Tibial nerve (tissue), 4 donors: ENCODE measurements at regions not wholly inside any gene's neighbourhood (a gene's known extent, or its start where the extent isn't known, plus 50 kb on each side); places are given as distances from the start of the nearest gene placed in this dataset.
"Not testable (repeated sequence)": the region's sequence is repeated elsewhere in the genome, so short reads cannot be mapped to it uniquely, and the experiment has no call there.

ENCODE experiments used
- DNase-seq, 2 donors: peaks; one replicate each; pipeline ENCODE4 v3.0.0-alpha.2; 2019; ENCODE audit warnings: low spot score in 2 of 2
- H3K27ac ChIP-seq, 4 donors: fragments of 200-600 bp; sonication (generic) in 3 of 4; one replicate each; pipeline ENCODE4 v1.5.1; 2017 to 2019; ENCODE audit warnings: mild to moderate bottlenecking in 1 of 4
- H3K27me3 ChIP-seq, 2 donors: fragments of 200-600 bp; sonication (generic) in 1 of 2; one replicate each; pipeline versions ENCODE4 v1.5.1 to v1.6.0; 2017 to 2019
- H3K36me3 ChIP-seq, 3 donors: fragments of 200-600 bp; sonication (generic); one replicate each; pipeline ENCODE4 v1.5.1; 2018 to 2019
- H3K4me1 ChIP-seq, 4 donors: fragments of 200-600 bp; sonication (generic) in 3 of 4; one replicate each; pipeline ENCODE4 v1.5.1; 2017 to 2019
- H3K4me3 ChIP-seq, 4 donors: fragments of 200-600 bp; sonication (generic) in 3 of 4; one replicate each; pipeline ENCODE4 v1.5.1; 2017 to 2019; ENCODE audit warnings: mild to moderate bottlenecking in 1 of 4, moderate library complexity in 1 of 4
- H3K9me3 ChIP-seq, 4 donors: fragments of 200-600 bp; sonication (generic) in 3 of 4; one replicate each; pipeline ENCODE4 v1.5.1; 2017 to 2019
- CTCF ChIP-seq, 5 experiments: fragments of 200-600 bp in 3 of 5; fragments of 450-650 bp in 2 of 5; sonication (generic) in 3 of 5; IDR thresholded peaks; one replicate each; pipeline ENCODE4 v1.5.1; 2016 to 2019; ENCODE audit warnings: antibody characterized with exemption in 5 of 5, mild to moderate bottlenecking in 3 of 5, moderate library complexity in 2 of 5
- EP300 ChIP-seq, 2 donors: sonication (generic); formaldehyde crosslinking; IDR thresholded peaks; one replicate each; pipeline ENCODE4 v1.6.1; 2017; ENCODE audit warnings: antibody characterized with exemption in 2 of 2, mild to moderate bottlenecking in 1 of 2
- POLR2A ChIP-seq, 2 donors: fragments of 450-650 bp; IDR thresholded peaks; one replicate each; pipeline ENCODE4 v1.6.1; 2017; ENCODE audit warnings: antibody characterized with exemption in 2 of 2, mild to moderate bottlenecking in 2 of 2, moderate library complexity in 2 of 2
- WGBS, 2 donors: methylation state at CpG; one replicate each; pipeline ENCODE4 v1.1.5; 2018; 5-methylcytosine and 5-hydroxymethylcytosine counted together

GRCh38 chr6:14896475-14896874, 349.4 kb upstream of the JARID2 start:
- TF ChIP-seq EP300 (IDR thresholded peaks at IDR 0.05) (no peak), CTCF (IDR thresholded peaks at IDR 0.05) (no peak), POLR2A (IDR thresholded peaks at IDR 0.05) (no peak)
- Histone ChIP-seq H3K4me3 (no peak overlapping the region), H3K27ac (no peak overlapping the region), H3K36me3 (no peaks in the 10 kb centered on the region), H3K9me3 (peaks cover 0 to 6% (median 0%) of the 10 kb centered on the region in 4 donors), H3K27me3 (no peaks in the 10 kb centered on the region), H3K4me1 (no peaks in the 10 kb centered on the region)
- 78 to 84% methylated on average over 4 of the region's 4 CpGs for WGBS, 2 donors
- no peak for DNase-seq

- no peaks in the 10 kb centered on the region for H3K4me1 ChIP-seq
- no peak overlapping the region for H3K4me3 ChIP-seq
- H3K9me3 ChIP-seq = peaks cover 0 to 6% (median 0%) of the 10 kb centered on the region in 4 donors
- DNase-seq = no peak
- no peak overlapping the region for H3K27ac ChIP-seq
- TF ChIP-seq EP300 (IDR thresholded peaks at IDR 0.05) = no peak
- no peaks in the 10 kb centered on the region for H3K36me3 ChIP-seq
- H3K27me3 ChIP-seq = no peaks in the 10 kb centered on the region
- 74% methylated on average over 5 of the region's 5 CpGs for WGBS, 2 donors
Measured at GRCh38 chr6:14897831-14898230, 348.0 kb upstream of the JARID2 start.

- H3K4me1 ChIP-seq, H3K9me3 ChIP-seq, DNase-seq, H3K36me3 ChIP-seq, H3K4me3 ChIP-seq, H3K27ac ChIP-seq, H3K27me3 ChIP-seq: not testable (repeated sequence)
- WGBS, 2 donors = 29 to 41% methylated on average over 4 of the region's 4 CpGs
Measured at GRCh38 chr6:14899441-14899840, 346.4 kb upstream of the JARID2 start.

- WGBS, 2 donors = 91 to 97% methylated on average over 9 of the region's 9 CpGs
- no peak for DNase-seq
- no peak overlapping the region for H3K4me3 ChIP-seq
- H3K36me3 ChIP-seq = no peaks in the 10 kb centered on the region
- H3K9me3 ChIP-seq = peaks cover 0 to 6% (median 0%) of the 10 kb centered on the region in 4 donors
- no peak overlapping the region for H3K27ac ChIP-seq
- H3K4me1 ChIP-seq = no peaks in the 10 kb centered on the region
- no peak for TF ChIP-seq POLR2A (IDR thresholded peaks at IDR 0.05)
- no peak for TF ChIP-seq EP300 (IDR thresholded peaks at IDR 0.05)
- TF ChIP-seq CTCF (IDR thresholded peaks at IDR 0.05) = no peak
- no peaks in the 10 kb centered on the region for H3K27me3 ChIP-seq
Measured at GRCh38 chr6:14900919-14901318, 344.9 kb upstream of the JARID2 start.

GRCh38 chr6:14903176-14904038, 342.5 kb upstream of the JARID2 start:
- Histone ChIP-seq H3K9me3 (peaks cover 0 to 6% (median 0%) of the 10 kb centered on the region in 4 donors), H3K27me3 (no peaks in the 10 kb centered on the region), H3K36me3 (no peaks in the 10 kb centered on the region), H3K4me1 (no peaks in the 10 kb centered on the region), H3K4me3 (no peak overlapping the region), H3K27ac (no peak overlapping the region)
- TF ChIP-seq EP300 (IDR thresholded peaks at IDR 0.05) (no peak), POLR2A (IDR thresholded peaks at IDR 0.05) (no peak), CTCF (IDR thresholded peaks at IDR 0.05) (no peak)
- WGBS, 2 donors = 82 to 92% methylated on average over 8 of the region's 8 CpGs
- no peak for DNase-seq

- H3K4me3 ChIP-seq = no peak overlapping the region
- peaks cover 0 to 1% (median 0%) of the 10 kb centered on the region in 4 donors for H3K9me3 ChIP-seq
- H3K27ac ChIP-seq = no peak overlapping the region
- TF ChIP-seq EP300 (IDR thresholded peaks at IDR 0.05) (no peak), CTCF (IDR thresholded peaks at IDR 0.05) (no peak), POLR2A (IDR thresholded peaks at IDR 0.05) (no peak)
- H3K4me1 ChIP-seq = no peaks in the 10 kb centered on the region
- H3K27me3 ChIP-seq = no peaks in the 10 kb centered on the region
- WGBS, 2 donors = 59 to 62% methylated on average over 3 of the region's 3 CpGs
- DNase-seq = no peak
- H3K36me3 ChIP-seq = no peaks in the 10 kb centered on the region
Measured at GRCh38 chr6:14905201-14905600, 340.7 kb upstream of the JARID2 start.
